Neural progenitor cell (in vitro differentiated cells): ENCODE measurements at regions not wholly inside any gene's neighbourhood (a gene's known extent, or its start where the extent isn't known, plus 50 kb on each side); places are given as distances from the start of the nearest gene placed in this dataset.

ENCODE experiments used
- DNase-seq: peaks from one replicate; pipeline ENCODE4 v3.0.0-alpha.2; 2016; ENCODE audit warnings: low spot score
- H2AFZ ChIP-seq: fragments of 200-600 bp; sonication (generic); replicated peaks from 2 replicates; pipeline ENCODE4 v1.6.1; 2016; ENCODE audit warnings: antibody characterized with exemption
- H3F3A ChIP-seq: fragments of 200-600 bp; sonication (generic); 2 replicates; pipeline ENCODE4 v1.6.1; 2016; ENCODE audit warnings: antibody characterized with exemption, low read depth
- H3K27ac ChIP-seq: fragments of 200-600 bp; sonication (generic); 2 replicates; pipeline ENCODE4 v1.5.1; 2016; ENCODE audit warnings: mild to moderate bottlenecking
- H3K27me3 ChIP-seq: fragments of 200-600 bp; sonication (generic); 2 replicates; pipeline ENCODE4 v1.6.1; 2016; ENCODE audit warnings: mild to moderate bottlenecking, moderate library complexity
- H3K36me3 ChIP-seq: fragments of 200-600 bp; sonication (generic); 2 replicates; pipeline ENCODE4 v1.5.1; 2016
- H3K4me1 ChIP-seq: fragments of 200-600 bp; sonication (generic); 2 replicates; pipeline ENCODE4 v1.6.1; 2016; ENCODE audit warnings: mixed run types
- H3K4me2 ChIP-seq: fragments of 200-600 bp; sonication (generic); 2 replicates; pipeline ENCODE4 v1.6.1; 2016
- H3K4me3 ChIP-seq: fragments of 200-600 bp; sonication (generic); 2 replicates; pipeline ENCODE4 v1.5.1; 2016
- H3K79me2 ChIP-seq: fragments of 200-600 bp; sonication (generic); 2 replicates; pipeline ENCODE4 v1.6.1; 2016; ENCODE audit warnings: low read depth
- H3K9ac ChIP-seq: fragments of 200-600 bp; sonication (generic); 2 replicates; pipeline ENCODE4 v1.6.1; 2016
- H3K9me3 ChIP-seq: fragments of 200-600 bp; sonication (generic); 2 replicates; pipeline ENCODE4 v1.5.1; 2016; ENCODE audit warnings: low read depth
- H4K20me1 ChIP-seq: fragments of 200-600 bp; sonication (generic); 2 replicates; pipeline ENCODE4 v1.6.1; 2016; ENCODE audit warnings: low read depth
- H3K27ac Mint-ChIP-seq: 3 replicates; pipeline ENCODE4 v1.8.0; 2021; ENCODE audit warnings: mixed read lengths
- H3K27me3 Mint-ChIP-seq: 2 replicates; pipeline ENCODE4 v1.8.0; 2022; ENCODE audit warnings: low read depth, mild to moderate bottlenecking, inconsistent platforms, moderate library complexity, mixed read lengths; ENCODE audit not compliant: insufficient read depth
- H3K36me3 Mint-ChIP-seq: 3 replicates; pipeline ENCODE4 v1.8.0; 2021; ENCODE audit warnings: mixed read lengths
- H3K4me1 Mint-ChIP-seq: 3 replicates; pipeline ENCODE4 v1.8.0; 2021; ENCODE audit warnings: mixed read lengths
- H3K4me3 Mint-ChIP-seq: 3 replicates; pipeline ENCODE4 v1.8.0; 2021; ENCODE audit warnings: mild to moderate bottlenecking, moderate library complexity, mixed read lengths
- H3K9me3 Mint-ChIP-seq: 3 replicates; pipeline ENCODE4 v1.8.0; 2020; ENCODE audit warnings: mixed read lengths
- EZH2 ChIP-seq: fragments of 200-600 bp; sonication (generic); IDR thresholded peaks from 2 replicates; pipeline ENCODE4 v1.6.1; 2017; ENCODE audit warnings: antibody characterized with exemption, mild to moderate bottlenecking, moderate library complexity
- EZH2phosphoT487 ChIP-seq: fragments of 200-600 bp; sonication (generic); IDR thresholded peaks from 2 replicates; pipeline ENCODE4 v1.6.1; 2017; ENCODE audit warnings: antibody characterized with exemption
- TF ChIP-seq, protein P1 (sequence below): fragments of 200-600 bp; sonication (generic); IDR thresholded peaks from 2 replicates; pipeline ENCODE4 v1.5.1; 2017; ENCODE audit warnings: antibody characterized with exemption, mild to moderate bottlenecking

DNA sequence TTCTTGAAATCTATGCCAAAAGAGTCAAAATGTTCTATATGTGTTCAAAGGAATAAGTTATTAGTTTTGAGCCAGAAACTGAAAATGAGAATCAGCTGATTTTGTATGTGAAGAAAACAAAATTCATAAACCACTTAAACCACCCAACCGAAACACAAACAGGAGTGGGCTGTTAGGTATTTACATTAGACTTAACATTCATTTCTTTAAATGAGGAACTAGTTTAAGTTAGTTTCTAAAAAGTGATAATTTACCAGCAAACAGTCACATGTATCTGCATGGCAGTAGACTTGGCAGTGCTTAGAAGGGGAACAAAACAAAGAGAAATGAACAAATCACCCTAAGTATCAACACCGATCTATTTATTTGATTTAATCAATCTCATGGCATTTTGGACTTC lies 128.0 kb downstream of the GMNC start:
- Histone ChIP-seq H3K79me2 (no peaks in the 10 kb centered on the region), H3K27me3 (no peaks in the 10 kb centered on the region), H4K20me1 (no peaks in the 10 kb centered on the region), H3F3A (no peaks in the 10 kb centered on the region), H3K27ac (no peak overlapping the region), H3K4me2 (no peak overlapping the region), H3K4me3 (no peak overlapping the region), H3K4me1 (no peaks in the 10 kb centered on the region), H2AFZ (no peak overlapping the region), H3K36me3 (no peaks in the 10 kb centered on the region), H3K9me3 (no peaks in the 10 kb centered on the region), H3K9ac (no peak overlapping the region)
- TF ChIP-seq EZH2phosphoT487 (no peak), EZH2 (no peak)
- TF ChIP-seq, protein P1, sequence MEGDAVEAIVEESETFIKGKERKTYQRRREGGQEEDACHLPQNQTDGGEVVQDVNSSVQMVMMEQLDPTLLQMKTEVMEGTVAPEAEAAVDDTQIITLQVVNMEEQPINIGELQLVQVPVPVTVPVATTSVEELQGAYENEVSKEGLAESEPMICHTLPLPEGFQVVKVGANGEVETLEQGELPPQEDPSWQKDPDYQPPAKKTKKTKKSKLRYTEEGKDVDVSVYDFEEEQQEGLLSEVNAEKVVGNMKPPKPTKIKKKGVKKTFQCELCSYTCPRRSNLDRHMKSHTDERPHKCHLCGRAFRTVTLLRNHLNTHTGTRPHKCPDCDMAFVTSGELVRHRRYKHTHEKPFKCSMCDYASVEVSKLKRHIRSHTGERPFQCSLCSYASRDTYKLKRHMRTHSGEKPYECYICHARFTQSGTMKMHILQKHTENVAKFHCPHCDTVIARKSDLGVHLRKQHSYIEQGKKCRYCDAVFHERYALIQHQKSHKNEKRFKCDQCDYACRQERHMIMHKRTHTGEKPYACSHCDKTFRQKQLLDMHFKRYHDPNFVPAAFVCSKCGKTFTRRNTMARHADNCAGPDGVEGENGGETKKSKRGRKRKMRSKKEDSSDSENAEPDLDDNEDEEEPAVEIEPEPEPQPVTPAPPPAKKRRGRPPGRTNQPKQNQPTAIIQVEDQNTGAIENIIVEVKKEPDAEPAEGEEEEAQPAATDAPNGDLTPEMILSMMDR = no peak
- no peak overlapping the region for H3K4me3 Mint-ChIP-seq
- no peaks in the 10 kb centered on the region for H3K36me3 Mint-ChIP-seq
- DNase-seq = no peak
- H3K27me3 Mint-ChIP-seq = no peaks in the 10 kb centered on the region
- no peaks in the 10 kb centered on the region for H3K4me1 Mint-ChIP-seq
- H3K9me3 Mint-ChIP-seq = no peaks in the 10 kb centered on the region
- H3K27ac Mint-ChIP-seq = no peak overlapping the region

DNA sequence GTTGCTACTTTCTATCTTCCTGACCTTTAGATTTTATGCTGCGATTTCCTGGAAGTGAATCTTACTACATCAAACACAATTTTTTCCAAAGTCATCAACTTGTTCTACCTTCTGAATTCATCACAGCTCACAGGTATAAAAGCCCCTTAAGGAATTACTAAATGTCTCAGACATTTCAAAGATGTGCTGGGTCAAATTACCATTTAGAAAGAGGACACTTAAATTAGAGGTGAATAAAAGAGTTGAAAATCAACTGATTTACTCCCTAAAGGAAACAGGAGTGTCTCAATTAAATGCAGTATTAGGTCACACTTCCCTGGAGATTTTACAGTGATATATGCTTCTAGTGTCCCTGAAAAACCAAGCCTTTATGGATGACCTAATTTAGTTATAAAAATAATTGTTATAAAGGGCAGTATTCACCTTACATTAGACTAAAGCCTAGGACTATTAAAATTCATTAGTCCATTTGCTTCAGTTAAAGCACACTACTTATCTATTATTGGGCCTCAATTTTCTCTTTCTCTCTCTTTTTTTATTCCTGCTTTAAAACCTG lies 128.8 kb downstream of the GMNC start:
- H3K4me3 Mint-ChIP-seq = no peak overlapping the region
- H3K36me3 ChIP-seq = no peaks in the 10 kb centered on the region
- no peaks in the 10 kb centered on the region for H3K79me2 ChIP-seq
- no peaks in the 10 kb centered on the region for H3F3A ChIP-seq
- no peak overlapping the region for H3K9ac ChIP-seq
- H4K20me1 ChIP-seq = no peaks in the 10 kb centered on the region
- no peaks in the 10 kb centered on the region for H3K27me3 Mint-ChIP-seq
- H3K4me1 ChIP-seq = no peaks in the 10 kb centered on the region
- no peak overlapping the region for H3K4me3 ChIP-seq
- no peak overlapping the region for H3K4me2 ChIP-seq
- no peak overlapping the region for H3K27ac ChIP-seq
- H3K27me3 ChIP-seq = no peaks in the 10 kb centered on the region
- DNase-seq = no peak
- TF ChIP-seq EZH2phosphoT487 = no peak
- TF ChIP-seq, protein P1 = no peak
- no peaks in the 10 kb centered on the region for H3K9me3 Mint-ChIP-seq
- no peak overlapping the region for H2AFZ ChIP-seq
- no peaks in the 10 kb centered on the region for H3K9me3 ChIP-seq
- no peak overlapping the region for H3K27ac Mint-ChIP-seq
- no peaks in the 10 kb centered on the region for H3K4me1 Mint-ChIP-seq
- H3K36me3 Mint-ChIP-seq = no peaks in the 10 kb centered on the region

DNA sequence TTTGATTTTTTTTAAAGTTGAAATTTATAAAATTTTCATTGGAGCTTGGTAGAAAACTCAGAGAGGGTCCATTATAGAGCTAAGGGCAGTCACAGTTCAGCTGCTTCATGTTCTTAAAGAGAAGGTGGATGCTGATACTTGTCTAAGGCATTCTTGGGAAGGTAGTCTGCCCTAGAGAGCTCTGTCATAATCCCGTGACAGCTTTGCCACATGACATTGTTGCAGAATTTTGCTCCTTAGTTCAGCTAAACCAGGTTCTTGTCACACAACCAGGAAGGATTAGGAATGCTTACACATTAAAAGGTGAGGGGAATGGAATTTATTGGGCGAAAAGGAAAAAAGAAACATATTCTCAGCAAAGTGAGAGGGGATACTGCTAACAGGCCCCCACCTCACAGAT lies 130.9 kb downstream of the GMNC start:
- Mint-ChIP-seq H3K9me3 (no peaks in the 10 kb centered on the region), H3K27me3 (no peaks in the 10 kb centered on the region), H3K4me1 (no peaks in the 10 kb centered on the region), H3K27ac (no peak overlapping the region), H3K36me3 (no peaks in the 10 kb centered on the region), H3K4me3 (no peak overlapping the region)
- TF ChIP-seq, protein P1 = no peak
- TF ChIP-seq EZH2phosphoT487 (no peak), EZH2 (no peak)
- no peaks in the 10 kb centered on the region for H3K79me2 ChIP-seq
- H3K9ac ChIP-seq = no peak overlapping the region
- no peaks in the 10 kb centered on the region for H3K36me3 ChIP-seq
- H3F3A ChIP-seq = no peaks in the 10 kb centered on the region
- no peak overlapping the region for H3K4me3 ChIP-seq
- no peak overlapping the region for H3K4me2 ChIP-seq
- DNase-seq = no peak
- no peaks in the 10 kb centered on the region for H4K20me1 ChIP-seq
- H3K4me1 ChIP-seq = no peaks in the 10 kb centered on the region
- no peak overlapping the region for H2AFZ ChIP-seq
- no peaks in the 10 kb centered on the region for H3K27me3 ChIP-seq
- no peak overlapping the region for H3K27ac ChIP-seq
- H3K9me3 ChIP-seq = no peaks in the 10 kb centered on the region
